ENCODE measurements at regions not wholly inside any gene's neighbourhood (a gene's known extent, or its start where the extent isn't known, plus 50 kb on each side); places are given as distances from the start of the nearest gene placed in this dataset.
"Not testable (repeated sequence)": the region's sequence is repeated elsewhere in the genome, so short reads cannot be mapped to it uniquely, and the experiment has no call there.

DNA sequence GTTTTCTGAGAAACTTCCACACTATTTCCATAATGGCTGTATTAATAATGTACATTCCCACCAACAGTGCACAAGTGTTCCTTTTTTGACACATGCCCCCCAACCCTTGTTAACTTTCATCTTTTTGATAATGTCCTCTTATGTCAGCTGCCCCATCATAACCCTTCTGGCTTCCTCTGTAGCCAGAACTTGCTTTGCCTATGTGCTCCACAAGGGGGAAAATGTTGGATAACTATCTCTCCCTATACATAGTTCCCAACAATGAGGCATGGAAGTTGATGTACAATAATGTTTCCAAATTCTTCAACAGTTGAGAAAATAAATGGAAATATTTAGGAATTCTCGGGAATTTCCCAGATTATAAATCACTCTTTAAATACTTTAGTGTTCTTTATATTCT lies 142.9 kb downstream of the ASB9 start:
- no peak for DNase-seq (ENCODE audit: low read depth in 2 of 3, low spot score in 2 of 3)

- DNase-seq (ENCODE audit: low read depth in 2 of 3, low spot score in 2 of 3): no peak
Measured at GRCh38 chrX:15116900-15117299, 153.0 kb downstream of the ASB9 start.

GRCh38 chrX:15114743-15115566 lies 154.9 kb downstream of the ASB9 start:
- DNase-seq (ENCODE audit: low read depth in 2 of 3, low spot score in 2 of 3): no peak

DNA sequence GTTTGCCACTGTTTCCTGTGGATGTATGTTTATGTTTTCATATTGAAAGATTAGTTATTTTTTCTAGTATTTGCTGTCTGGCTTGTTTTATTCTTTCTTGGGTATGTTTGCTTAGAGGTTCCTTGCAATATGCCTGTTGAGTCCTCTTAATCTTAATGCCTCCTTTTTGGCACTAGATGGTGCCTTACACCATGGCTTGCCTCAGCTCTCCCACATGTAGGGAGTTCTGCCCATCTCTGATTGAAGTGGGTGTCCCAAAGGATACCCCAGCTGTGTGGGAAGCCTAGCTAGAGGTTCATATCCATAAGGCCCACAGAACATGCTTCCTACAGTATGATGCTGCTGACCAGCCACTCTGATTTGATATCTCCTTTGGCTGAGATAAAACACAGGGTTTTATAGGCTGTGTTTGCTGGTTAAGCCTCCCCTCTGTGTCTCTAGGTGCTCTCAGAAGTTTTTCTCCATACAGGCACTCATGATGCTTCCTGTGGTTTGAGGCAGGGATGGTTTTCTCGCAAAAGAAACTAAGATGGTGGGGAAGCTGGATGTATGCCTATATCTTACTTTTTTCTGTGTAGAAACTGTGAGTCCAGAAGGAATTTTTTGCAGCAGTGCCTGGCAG lies 162.4 kb downstream of the ASB9 start:
- DNase-seq (ENCODE audit: low read depth in 2 of 3, low spot score in 2 of 3): no peak

DNA sequence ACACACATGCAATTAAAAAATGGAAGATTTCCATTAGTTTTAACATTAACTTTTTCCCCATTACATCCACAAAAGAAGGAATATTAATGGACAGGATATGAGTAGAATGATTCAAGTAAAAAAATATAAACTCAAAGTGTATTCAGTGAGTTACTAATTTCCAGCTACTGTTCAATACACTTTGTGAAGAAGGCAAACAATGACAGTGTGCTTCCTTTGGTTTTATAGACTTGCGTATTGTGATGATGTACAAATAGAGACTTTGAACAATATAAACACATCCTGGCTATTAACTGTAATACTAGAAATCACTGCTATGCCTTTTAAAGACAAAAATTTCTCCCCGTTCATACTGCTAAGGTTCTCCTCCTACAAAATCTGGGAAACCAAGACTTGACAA lies 171.4 kb downstream of the ASB9 start:
- DNase-seq (ENCODE audit: low read depth in 2 of 3, low spot score in 2 of 3): no peak

- no peak for DNase-seq (ENCODE audit: low read depth in 2 of 3, low spot score in 2 of 3)
Measured at GRCh38 chrX:15087747-15088146, 182.1 kb downstream of the ASB9 start.

- DNase-seq (ENCODE audit: low read depth in 2 of 3, low spot score in 2 of 3): no peak
Measured at GRCh38 chrX:15073313-15073712, 196.6 kb downstream of the ASB9 start.

DNA sequence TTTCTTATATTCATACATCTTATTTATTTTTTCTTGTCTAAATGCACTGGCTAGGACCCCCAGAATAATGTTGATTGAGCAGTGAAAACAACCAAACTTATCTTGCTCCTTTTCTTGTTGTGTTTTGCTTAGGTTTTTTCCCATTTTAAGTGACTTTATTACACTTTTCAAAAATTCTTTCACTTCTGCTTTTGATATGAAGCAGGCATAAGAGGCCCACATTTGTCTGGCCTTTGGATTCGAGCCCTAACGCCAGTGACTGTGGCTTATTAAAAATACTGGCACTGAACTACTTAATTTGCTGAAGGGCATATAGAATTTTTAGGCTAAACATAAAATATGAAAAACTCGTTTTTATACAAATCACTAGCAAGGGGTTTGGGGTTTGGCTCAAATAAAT lies 197.0 kb downstream of the ASB9 start:
- DNase-seq (ENCODE audit: low read depth in 2 of 3, low spot score in 2 of 3): no peak

DNA sequence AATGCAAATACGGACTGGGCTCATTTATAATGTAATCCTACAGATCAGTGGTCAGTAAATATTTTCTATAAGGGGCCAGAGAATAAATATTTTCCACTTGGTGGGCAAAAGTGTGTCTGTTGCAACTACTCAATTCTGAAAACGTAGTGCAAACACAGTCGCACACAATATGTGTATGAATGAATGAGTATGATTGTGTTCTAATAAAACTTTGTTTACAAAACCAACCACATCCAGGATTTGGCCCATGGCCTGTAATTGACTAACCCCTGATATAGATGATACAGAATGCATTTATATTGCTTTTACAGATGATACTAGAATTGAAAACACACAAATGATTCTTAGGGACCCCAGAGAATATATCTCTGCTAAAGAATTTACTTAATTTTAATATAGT lies 197.6 kb downstream of the ASB9 start:
- no peak for DNase-seq (ENCODE audit: low read depth in 2 of 3, low spot score in 2 of 3)

GRCh38 chrX:15059474-15059873 lies 186.3 kb downstream of the MOSPD2 start:
- DNase-seq (ENCODE audit: low read depth in 2 of 3, low spot score in 2 of 3): no peak

- DNase-seq (ENCODE audit: low read depth in 2 of 3, low spot score in 2 of 3): no peak
Measured at GRCh38 chrX:15056044-15056443, 182.8 kb downstream of the MOSPD2 start.

DNA sequence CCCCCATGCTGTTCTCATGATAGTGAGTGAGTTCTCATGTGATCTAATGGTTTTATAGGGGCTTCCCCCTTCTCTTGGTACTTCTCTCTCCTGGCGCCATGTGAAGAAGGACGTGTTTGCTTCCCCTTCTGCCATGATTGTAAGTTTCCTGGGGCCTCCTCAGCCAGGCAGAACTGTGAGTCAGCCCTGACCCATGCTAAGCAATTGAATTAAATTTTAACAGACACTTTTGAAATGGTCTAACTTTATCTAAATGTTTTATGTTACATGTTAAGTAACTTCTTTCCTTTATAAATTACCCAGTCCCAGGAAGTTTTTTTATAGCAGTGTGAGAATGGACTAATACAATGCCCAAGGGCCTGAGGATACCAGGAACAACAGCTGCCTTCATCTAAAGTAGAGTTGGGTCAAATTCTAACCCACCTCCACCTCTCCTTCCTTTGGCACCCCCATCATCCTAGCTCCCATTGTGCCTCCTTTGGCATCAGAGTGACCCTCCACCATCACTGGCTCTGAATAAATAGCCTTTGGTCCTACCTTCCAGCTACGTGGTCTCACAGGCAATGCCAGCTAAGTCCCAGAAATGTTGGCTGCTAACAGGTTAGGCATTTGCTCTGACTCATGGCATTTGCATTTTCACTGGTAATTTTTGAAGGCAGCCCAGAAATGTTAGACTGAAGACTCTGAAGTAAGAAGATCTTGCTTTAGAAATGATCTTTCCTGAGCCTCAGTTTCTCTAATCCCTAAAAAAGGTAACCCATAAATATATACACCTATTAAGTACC lies 182.1 kb downstream of the MOSPD2 start:
- DNase-seq (ENCODE audit: low read depth in 2 of 3, low spot score in 2 of 3): no peak

GRCh38 chrX:15050395-15050794 lies 177.2 kb downstream of the MOSPD2 start:
- no peak for DNase-seq (ENCODE audit: low read depth in 2 of 3, low spot score in 2 of 3)

DNA sequence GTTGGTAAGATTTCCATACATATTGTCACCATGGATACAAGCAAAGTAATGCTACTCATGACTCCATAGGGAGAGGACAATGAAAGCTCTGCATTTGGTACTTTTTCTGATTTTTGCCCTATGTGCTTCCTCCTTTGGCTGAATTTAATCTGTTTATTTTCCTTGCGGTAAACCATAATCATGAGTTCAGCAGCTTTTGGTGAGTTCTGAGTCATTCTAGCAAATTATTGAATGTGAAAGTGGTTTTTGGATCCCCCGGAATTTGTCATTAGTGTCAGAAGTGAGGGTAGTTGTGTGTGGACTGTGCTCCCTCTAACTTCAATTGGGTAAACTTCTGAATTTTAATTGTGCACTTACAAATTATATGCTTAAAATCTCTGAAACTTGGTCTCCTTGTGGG lies 170.3 kb downstream of the MOSPD2 start:
- DNase-seq (ENCODE audit: low read depth in 2 of 3, low spot score in 2 of 3): no peak

GRCh38 chrX:15033917-15034316 lies 160.7 kb downstream of the MOSPD2 start:
- DNase-seq (ENCODE audit: low read depth in 2 of 3, low spot score in 2 of 3): no peak

GRCh38 chrX:15017491-15017890 lies 144.3 kb downstream of the MOSPD2 start:
- DNase-seq (ENCODE audit: low read depth in 2 of 3, low spot score in 2 of 3): no peak

DNA sequence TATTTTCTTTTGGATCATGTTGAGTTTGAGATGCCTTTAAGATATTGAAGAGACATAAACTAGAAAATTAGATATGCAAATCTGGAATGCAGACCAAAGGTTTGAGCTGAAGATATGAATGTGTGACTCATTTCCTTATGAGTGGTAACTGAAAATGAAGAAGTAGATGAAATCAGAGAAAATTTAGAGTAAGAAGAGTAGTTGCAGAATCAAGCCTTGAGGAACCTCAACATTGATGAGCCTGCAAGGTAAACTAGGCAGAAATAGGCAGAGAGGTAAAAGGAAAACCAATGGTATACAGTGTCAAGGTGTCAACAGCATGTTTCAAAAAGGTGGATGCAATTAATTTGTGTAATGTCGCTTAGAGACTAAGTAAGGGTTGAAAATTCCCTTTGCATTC lies 142.8 kb downstream of the MOSPD2 start:
- DNase-seq (ENCODE audit: low read depth in 2 of 3, low spot score in 2 of 3): no peak

GRCh38 chrX:15014281-15014680 lies 141.1 kb downstream of the MOSPD2 start:
- DNase-seq (ENCODE audit: low read depth in 2 of 3, low spot score in 2 of 3): no peak

DNA sequence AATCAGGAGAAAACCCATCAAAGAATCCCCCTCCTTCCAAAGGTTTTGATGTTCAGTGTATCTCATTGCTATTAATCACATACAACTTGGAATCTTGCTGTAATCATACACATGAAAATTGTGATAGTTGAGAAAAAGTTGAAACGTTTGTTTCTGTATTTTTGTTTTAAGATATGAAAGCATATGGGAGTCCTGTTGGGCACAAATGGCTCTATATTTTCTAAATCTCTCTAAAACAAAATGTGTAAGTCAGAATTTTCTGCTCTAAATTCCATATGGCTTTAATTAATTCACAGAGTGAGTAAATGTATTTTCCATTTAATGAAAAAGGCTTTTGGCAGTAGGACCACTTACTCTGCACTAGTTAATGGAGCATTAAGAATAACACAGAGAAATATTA lies 140.2 kb downstream of the MOSPD2 start:
- DNase-seq (ENCODE audit: low read depth in 2 of 3, low spot score in 2 of 3): no peak

DNA sequence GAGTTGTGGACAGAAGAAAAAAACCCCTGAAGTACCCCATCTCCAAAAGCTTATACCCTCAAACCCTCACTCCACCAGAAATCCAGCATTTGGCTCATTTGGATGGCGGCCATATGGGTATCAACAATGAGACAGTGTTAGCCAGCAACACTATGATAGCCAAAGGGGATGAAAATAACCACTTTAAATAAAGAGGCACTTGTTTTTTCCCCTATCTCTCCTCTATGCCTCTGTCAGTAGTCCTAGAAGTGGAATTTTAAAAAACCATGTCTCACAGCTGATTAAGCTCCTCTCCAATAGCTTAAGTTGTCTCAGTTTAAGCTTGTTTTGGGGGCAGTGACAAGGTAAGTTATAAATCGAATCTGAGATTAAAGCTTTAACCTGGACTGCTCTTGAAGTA lies 124.0 kb downstream of the MOSPD2 start:
- no peak for DNase-seq (ENCODE audit: low read depth in 2 of 3, low spot score in 2 of 3)

- not testable (repeated sequence) for DNase-seq (ENCODE audit: low read depth in 2 of 3, low spot score in 2 of 3)
Measured at GRCh38 chrX:14984425-14984824, 111.2 kb downstream of the MOSPD2 start.

Measured in hematopoietic multipotent progenitor cell (in vitro differentiated cells).